ENCODE measurements at regions not wholly inside any gene's neighbourhood (a gene's known extent, or its start where the extent isn't known, plus 50 kb on each side); places are given as distances from the start of the nearest gene placed in this dataset.

- no peak for DNase-seq (ENCODE audit: low read depth)
- no peak for TF ChIP-seq MAX (IDR thresholded peaks at IDR 0.05; ENCODE audit: low read depth, low read length)
- no peak for TF ChIP-seq CTCF (IDR thresholded peaks at IDR 0.05; ENCODE audit: low read depth, low read length)
- no peak for TF ChIP-seq POLR2A (IDR thresholded peaks at IDR 0.05; ENCODE audit: extremely low read depth, insufficient read length)
- TF ChIP-seq MYC (IDR thresholded peaks at IDR 0.05; ENCODE audit: low read depth, low read length): no peak
- H3K4me3 ChIP-seq (ENCODE audit: low read depth, low read length): no peak overlapping the region
Measured at GRCh38 chrX:150092549-150092948, 154.3 kb upstream of the EOLA2 start.

- no peak for TF ChIP-seq POLR2A (IDR thresholded peaks at IDR 0.05; ENCODE audit: extremely low read depth, insufficient read length)
- no peak for TF ChIP-seq MYC (IDR thresholded peaks at IDR 0.05; ENCODE audit: low read depth, low read length)
- no peak for TF ChIP-seq MAX (IDR thresholded peaks at IDR 0.05; ENCODE audit: low read depth, low read length)
- TF ChIP-seq CTCF (IDR thresholded peaks at IDR 0.05; ENCODE audit: low read depth, low read length): no peak
- no peak for DNase-seq (ENCODE audit: low read depth)
- H3K4me3 ChIP-seq (ENCODE audit: low read depth, low read length): no peak overlapping the region
Measured at GRCh38 chrX:150094375-150094774, 156.1 kb upstream of the EOLA2 start.

- no peak for DNase-seq (ENCODE audit: low read depth)
- TF ChIP-seq CTCF (IDR thresholded peaks at IDR 0.05; ENCODE audit: low read depth, low read length): no peak
- H3K4me3 ChIP-seq (ENCODE audit: low read depth, low read length): no peak overlapping the region
Measured at GRCh38 chrX:150094996-150095395, 156.7 kb upstream of the EOLA2 start.

- TF ChIP-seq MYC (IDR thresholded peaks at IDR 0.05; ENCODE audit: low read depth, low read length): no peak
- TF ChIP-seq POLR2A (IDR thresholded peaks at IDR 0.05; ENCODE audit: extremely low read depth, insufficient read length): no peak
- no peak for TF ChIP-seq MAX (IDR thresholded peaks at IDR 0.05; ENCODE audit: low read depth, low read length)
- no peak for TF ChIP-seq CTCF (IDR thresholded peaks at IDR 0.05; ENCODE audit: low read depth, low read length)
- no peak for DNase-seq (ENCODE audit: low read depth)
- H3K4me3 ChIP-seq (ENCODE audit: low read depth, low read length): no peak overlapping the region
Measured at GRCh38 chrX:150099316-150099715, 161.0 kb upstream of the EOLA2 start.

- no peak for DNase-seq (ENCODE audit: low read depth)
- no peak overlapping the region for H3K4me3 ChIP-seq (ENCODE audit: low read depth, low read length)
- TF ChIP-seq CTCF (IDR thresholded peaks at IDR 0.05; ENCODE audit: low read depth, low read length) (no peak), MYC (IDR thresholded peaks at IDR 0.05; ENCODE audit: low read depth, low read length) (no peak), POLR2A (IDR thresholded peaks at IDR 0.05; ENCODE audit: extremely low read depth, insufficient read length) (no peak), MAX (IDR thresholded peaks at IDR 0.05; ENCODE audit: low read depth, low read length) (no peak)
Measured at GRCh38 chrX:150100261-150100660, 162.0 kb upstream of the EOLA2 start.

- TF ChIP-seq MAX (IDR thresholded peaks at IDR 0.05; ENCODE audit: low read depth, low read length) (no peak), POLR2A (IDR thresholded peaks at IDR 0.05; ENCODE audit: extremely low read depth, insufficient read length) (no peak), CTCF (IDR thresholded peaks at IDR 0.05; ENCODE audit: low read depth, low read length) (no peak), MYC (IDR thresholded peaks at IDR 0.05; ENCODE audit: low read depth, low read length) (no peak)
- no peak for DNase-seq (ENCODE audit: low read depth)
- H3K4me3 ChIP-seq (ENCODE audit: low read depth, low read length): no peak overlapping the region
Measured at GRCh38 chrX:150118476-150118875, 180.2 kb upstream of the EOLA2 start.
